Body of pancreas (tissue), 4 donors: ENCODE measurements at regions not wholly inside any gene's neighbourhood (a gene's known extent, or its start where the extent isn't known, plus 50 kb on each side); places are given as distances from the start of the nearest gene placed in this dataset.

Experiments
- POLR2A ChIP-seq, 3 donors: fragments of 450-650 bp; IDR thresholded peaks; one replicate each; pipeline ENCODE4 v1.6.1; 2016; ENCODE audit warnings: antibody characterized with exemption in 3 of 3, mild to moderate bottlenecking in 2 of 3
- TF ChIP-seq, protein P1 (sequence below), 7 experiments: fragments of 450-650 bp in 4 of 7; fragments of 200-600 bp in 3 of 7; sonication (generic) in 3 of 7; IDR thresholded peaks; one replicate each; pipeline ENCODE4 v1.5.1; 2016 to 2019; ENCODE audit warnings: antibody characterized with exemption in 7 of 7

DNA sequence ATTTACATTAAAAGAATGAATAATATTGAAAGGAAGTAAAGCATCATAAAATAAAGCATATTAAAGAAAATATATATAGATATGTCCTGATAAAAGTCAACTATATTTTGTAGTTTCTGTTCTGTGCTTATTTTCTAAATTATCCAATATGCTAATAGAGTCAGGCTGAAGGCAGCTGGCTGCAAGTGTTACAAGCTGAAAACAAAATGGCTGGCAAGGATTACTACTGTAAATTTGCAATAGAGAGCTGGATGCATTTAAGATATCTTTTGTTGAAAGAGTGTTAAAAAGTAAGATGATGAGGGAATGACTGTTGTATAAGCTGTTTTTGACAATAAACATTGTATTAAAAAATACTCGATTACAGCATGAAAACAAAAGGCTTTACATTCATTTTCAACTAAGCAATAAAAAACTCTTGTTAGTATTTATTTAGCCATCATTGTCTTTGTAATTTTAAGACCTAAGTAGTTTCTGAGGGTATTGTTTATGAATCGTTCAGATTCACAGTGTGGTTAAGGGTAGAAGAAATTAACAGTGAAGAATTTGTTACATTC, 76.3 kb downstream of the TANC2 start:
- TF ChIP-seq POLR2A (IDR thresholded peaks at IDR 0.05) = no peak
- TF ChIP-seq, protein P1, sequence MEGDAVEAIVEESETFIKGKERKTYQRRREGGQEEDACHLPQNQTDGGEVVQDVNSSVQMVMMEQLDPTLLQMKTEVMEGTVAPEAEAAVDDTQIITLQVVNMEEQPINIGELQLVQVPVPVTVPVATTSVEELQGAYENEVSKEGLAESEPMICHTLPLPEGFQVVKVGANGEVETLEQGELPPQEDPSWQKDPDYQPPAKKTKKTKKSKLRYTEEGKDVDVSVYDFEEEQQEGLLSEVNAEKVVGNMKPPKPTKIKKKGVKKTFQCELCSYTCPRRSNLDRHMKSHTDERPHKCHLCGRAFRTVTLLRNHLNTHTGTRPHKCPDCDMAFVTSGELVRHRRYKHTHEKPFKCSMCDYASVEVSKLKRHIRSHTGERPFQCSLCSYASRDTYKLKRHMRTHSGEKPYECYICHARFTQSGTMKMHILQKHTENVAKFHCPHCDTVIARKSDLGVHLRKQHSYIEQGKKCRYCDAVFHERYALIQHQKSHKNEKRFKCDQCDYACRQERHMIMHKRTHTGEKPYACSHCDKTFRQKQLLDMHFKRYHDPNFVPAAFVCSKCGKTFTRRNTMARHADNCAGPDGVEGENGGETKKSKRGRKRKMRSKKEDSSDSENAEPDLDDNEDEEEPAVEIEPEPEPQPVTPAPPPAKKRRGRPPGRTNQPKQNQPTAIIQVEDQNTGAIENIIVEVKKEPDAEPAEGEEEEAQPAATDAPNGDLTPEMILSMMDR (IDR thresholded peaks at IDR 0.05) = no peak
